ENCODE measurements at regions not wholly inside any gene's neighbourhood (a gene's known extent, or its start where the extent isn't known, plus 50 kb on each side); places are given as distances from the start of the nearest gene placed in this dataset.

GRCh38 chr3:117145677-117146076 is 436.1 kb downstream of the TUSC7 start:
- H3K36me3 ChIP-seq (ENCODE audit: control insufficient read depth, insufficient read depth, low read length) = no peaks in the 10 kb centered on the region
- no peak for TF ChIP-seq CTCF (conservative IDR thresholded peaks at IDR 0.05)
- Mint-ChIP-seq H3K4me3 (no peak overlapping the region), H3K36me3 (ENCODE audit: low read depth) (no peaks in the 10 kb centered on the region), H3K9me3 (no peaks in the 10 kb centered on the region), H3K27ac (no peak overlapping the region), H3K27me3 (ENCODE audit: insufficient read depth) (no peaks in the 10 kb centered on the region), H3K4me1 (peaks cover 15% of the 10 kb centered on the region)
- no peaks in the 10 kb centered on the region for H3K27me3 ChIP-seq (ENCODE audit: control insufficient read depth, insufficient read depth, low read length, poor library complexity, severe bottlenecking)
- DNase-seq = no peak
- no peak overlapping the region for H3K4me3 ChIP-seq (ENCODE audit: low read length)
- peaks cover 2% of the 10 kb centered on the region for H3K4me1 ChIP-seq (ENCODE audit: control insufficient read depth, insufficient read depth, low read length)
- WGBS, 2 experiments (ENCODE audit: insufficient coverage in 1 of 2, insufficient read length in 1 of 2) = 90% methylated on average over 2 of the region's 2 CpGs; no CpG with 5 or more reads in 1 of the 2 experiments
- no peak overlapping the region for H3K27ac ChIP-seq (ENCODE audit: low read depth, low read length)
- no peak overlapping the region for H3K9ac ChIP-seq (ENCODE audit: extremely low read depth, low read length, poor library complexity, severe bottlenecking)
- H3K9me3 ChIP-seq (ENCODE audit: control insufficient read depth, low read length) = no peaks in the 10 kb centered on the region

- Histone ChIP-seq H3K4me3 (ENCODE audit: low read length) (no peak overlapping the region), H3K27ac (ENCODE audit: low read depth, low read length) (no peak overlapping the region), H3K36me3 (ENCODE audit: control insufficient read depth, insufficient read depth, low read length) (no peaks in the 10 kb centered on the region), H3K4me1 (ENCODE audit: control insufficient read depth, insufficient read depth, low read length) (peaks cover 2% of the 10 kb centered on the region), H3K27me3 (ENCODE audit: control insufficient read depth, insufficient read depth, low read length, poor library complexity, severe bottlenecking) (no peaks in the 10 kb centered on the region), H3K9ac (ENCODE audit: extremely low read depth, low read length, poor library complexity, severe bottlenecking) (no peak overlapping the region), H3K9me3 (ENCODE audit: control insufficient read depth, low read length) (no peaks in the 10 kb centered on the region)
- WGBS, 2 experiments (ENCODE audit: insufficient coverage in 1 of 2, insufficient read length in 1 of 2) = 25 to 36% methylated on average over 1 of the region's 1 CpG
- Mint-ChIP-seq H3K27me3 (ENCODE audit: insufficient read depth) (peaks cover 2% of the 10 kb centered on the region), H3K4me1 (peaks cover 15% of the 10 kb centered on the region), H3K36me3 (ENCODE audit: low read depth) (no peaks in the 10 kb centered on the region), H3K9me3 (no peaks in the 10 kb centered on the region), H3K4me3 (no peak overlapping the region), H3K27ac (no peak overlapping the region)
- DNase-seq = no peak
- TF ChIP-seq CTCF (conservative IDR thresholded peaks at IDR 0.05) = no peak
Observed at GRCh38 chr3:117146571-117146970, 437.0 kb downstream of the TUSC7 start.

GRCh38 chr3:117149584-117149983 is 440.0 kb downstream of the TUSC7 start:
- Mint-ChIP-seq H3K4me1 (peaks cover 12% of the 10 kb centered on the region), H3K27ac (no peak overlapping the region), H3K36me3 (ENCODE audit: low read depth) (no peaks in the 10 kb centered on the region), H3K27me3 (ENCODE audit: insufficient read depth) (peaks cover 2% of the 10 kb centered on the region), H3K9me3 (no peaks in the 10 kb centered on the region), H3K4me3 (no peak overlapping the region)
- H3K4me1 ChIP-seq (ENCODE audit: control insufficient read depth, insufficient read depth, low read length) = peaks cover 2% of the 10 kb centered on the region
- H3K9ac ChIP-seq (ENCODE audit: extremely low read depth, low read length, poor library complexity, severe bottlenecking) = no peak overlapping the region
- no peak overlapping the region for H3K4me3 ChIP-seq (ENCODE audit: low read length)
- no peaks in the 10 kb centered on the region for H3K27me3 ChIP-seq (ENCODE audit: control insufficient read depth, insufficient read depth, low read length, poor library complexity, severe bottlenecking)
- 64 to 73% methylated on average over 2 of the region's 2 CpGs for WGBS, 2 experiments (ENCODE audit: insufficient coverage in 1 of 2, insufficient read length in 1 of 2)
- H3K36me3 ChIP-seq (ENCODE audit: control insufficient read depth, insufficient read depth, low read length) = no peaks in the 10 kb centered on the region
- no peak for DNase-seq
- H3K27ac ChIP-seq (ENCODE audit: low read depth, low read length) = no peak overlapping the region
- no peak for TF ChIP-seq CTCF (conservative IDR thresholded peaks at IDR 0.05)
- H3K9me3 ChIP-seq (ENCODE audit: control insufficient read depth, low read length) = no peaks in the 10 kb centered on the region

Measured in endodermal cell (in vitro differentiated cells).